Loucy (cell line): ENCODE measurements at regions not wholly inside any gene's neighbourhood (a gene's known extent, or its start where the extent isn't known, plus 50 kb on each side); places are given as distances from the start of the nearest gene placed in this dataset.

ENCODE experiments used
- H2AFZ ChIP-seq: fragments of 200-600 bp; sonication (generic); 2 replicates; pipeline ENCODE4 v1.6.0; 2016; ENCODE audit warnings: antibody characterized with exemption, mild to moderate bottlenecking, low read length, moderate library complexity
- H3F3A ChIP-seq: fragments of 200-600 bp; 2 replicates; pipeline ENCODE4 v1.6.0; 2016; ENCODE audit warnings: antibody characterized with exemption, low read depth, mild to moderate bottlenecking
- H3K27me3 ChIP-seq: fragments of 200-600 bp; sonication (generic); 2 replicates; pipeline ENCODE4 v1.6.1; 2014; ENCODE audit warnings: low read length, mild to moderate bottlenecking; ENCODE audit not compliant: insufficient read depth, poor library complexity, severe bottlenecking
- H3K36me3 ChIP-seq: fragments of 200-600 bp; sonication (generic); 2 replicates; pipeline ENCODE4 v1.6.1; 2016; ENCODE audit warnings: low read length; ENCODE audit not compliant: insufficient read depth
- H3K4me1 ChIP-seq: fragments of 200-600 bp; sonication (generic); 2 replicates; pipeline ENCODE4 v1.5.1; 2014; ENCODE audit warnings: low read length, mild to moderate bottlenecking; ENCODE audit not compliant: insufficient read depth, poor library complexity, severe bottlenecking
- H3K4me2 ChIP-seq: fragments of 200-600 bp; sonication (generic); 2 replicates; pipeline ENCODE4 v1.6.0; 2014; ENCODE audit warnings: antibody characterized with exemption, low read length, low read depth, mild to moderate bottlenecking; ENCODE audit not compliant: poor library complexity, severe bottlenecking
- H3K4me3 ChIP-seq: fragments of 200-600 bp; sonication (generic); 2 replicates; pipeline ENCODE4 v1.5.1; 2014; ENCODE audit warnings: low read length, mild to moderate bottlenecking, mixed read lengths; ENCODE audit not compliant: poor library complexity, severe bottlenecking
- H3K79me2 ChIP-seq: fragments of 200-600 bp; sonication (generic); 2 replicates; pipeline ENCODE4 v1.6.1; 2014; ENCODE audit warnings: low read length; ENCODE audit not compliant: insufficient read depth
- H3K9ac ChIP-seq: fragments of 200-600 bp; sonication (generic); 2 replicates; pipeline ENCODE4 v1.6.0; 2014; ENCODE audit warnings: mild to moderate bottlenecking, low read depth, low read length, moderate library complexity; ENCODE audit not compliant: poor library complexity, severe bottlenecking
- H3K9me2 ChIP-seq: fragments of 200-600 bp; sonication (generic); replicated peaks from 2 replicates; pipeline ENCODE4 v1.6.1; 2016; ENCODE audit warnings: low read depth, low read length, mixed read lengths
- H3K9me3 ChIP-seq: fragments of 200-600 bp; sonication (generic); 2 replicates; pipeline ENCODE4 v1.6.1; 2014; ENCODE audit warnings: mild to moderate bottlenecking, antibody characterized with exemption, low read length, low read depth; ENCODE audit not compliant: insufficient read depth
- H4K20me1 ChIP-seq: fragments of 200-600 bp; sonication (generic); 2 replicates; pipeline ENCODE4 v1.6.0; 2014; ENCODE audit warnings: antibody characterized with exemption, low read length, mild to moderate bottlenecking; ENCODE audit not compliant: insufficient read depth, poor library complexity, severe bottlenecking
- EZH2phosphoT487 ChIP-seq: fragments of 200-600 bp; IDR thresholded peaks from 2 replicates; pipeline ENCODE4 v1.6.1; 2018; ENCODE audit warnings: antibody characterized with exemption, mild to moderate bottlenecking, moderate library complexity, borderline replicate concordance
- TF ChIP-seq, protein P1 (sequence below): fragments of 200-600 bp; sonication (generic); conservative IDR thresholded peaks from 2 replicates; pipeline ENCODE4 v1.5.1; 2014; ENCODE audit warnings: mild to moderate bottlenecking, antibody characterized with exemption, low read length

DNA sequence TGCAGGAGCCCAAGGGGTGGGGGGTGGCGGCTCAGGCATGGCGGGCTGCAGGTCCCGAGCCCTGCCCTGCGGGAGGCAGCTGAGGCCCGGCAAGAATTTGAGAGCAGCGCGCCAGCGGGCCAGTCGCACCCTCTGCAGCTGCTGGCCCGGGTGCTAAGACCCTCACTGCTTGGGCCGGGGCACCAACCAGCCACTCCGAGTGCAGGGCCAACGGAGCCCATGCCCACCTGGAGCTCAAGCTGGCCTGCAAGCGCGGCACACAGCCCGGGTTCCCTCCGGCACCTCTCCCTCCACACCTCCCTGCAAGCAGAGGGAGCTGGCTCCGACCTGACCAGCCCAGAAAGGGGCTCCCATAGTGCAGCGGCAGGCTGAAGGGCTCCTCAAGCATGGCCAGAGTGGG is 758.2 kb upstream of the INTU start:
- no peaks in the 10 kb centered on the region for H3K79me2 ChIP-seq
- no peak overlapping the region for H3K9ac ChIP-seq
- no peaks in the 10 kb centered on the region for H3K9me3 ChIP-seq
- no peak overlapping the region for H2AFZ ChIP-seq
- H3K4me2 ChIP-seq, result no peak overlapping the region
- H3K36me3 ChIP-seq, result no peaks in the 10 kb centered on the region
- no peak for TF ChIP-seq EZH2phosphoT487
- TF ChIP-seq, protein P1, sequence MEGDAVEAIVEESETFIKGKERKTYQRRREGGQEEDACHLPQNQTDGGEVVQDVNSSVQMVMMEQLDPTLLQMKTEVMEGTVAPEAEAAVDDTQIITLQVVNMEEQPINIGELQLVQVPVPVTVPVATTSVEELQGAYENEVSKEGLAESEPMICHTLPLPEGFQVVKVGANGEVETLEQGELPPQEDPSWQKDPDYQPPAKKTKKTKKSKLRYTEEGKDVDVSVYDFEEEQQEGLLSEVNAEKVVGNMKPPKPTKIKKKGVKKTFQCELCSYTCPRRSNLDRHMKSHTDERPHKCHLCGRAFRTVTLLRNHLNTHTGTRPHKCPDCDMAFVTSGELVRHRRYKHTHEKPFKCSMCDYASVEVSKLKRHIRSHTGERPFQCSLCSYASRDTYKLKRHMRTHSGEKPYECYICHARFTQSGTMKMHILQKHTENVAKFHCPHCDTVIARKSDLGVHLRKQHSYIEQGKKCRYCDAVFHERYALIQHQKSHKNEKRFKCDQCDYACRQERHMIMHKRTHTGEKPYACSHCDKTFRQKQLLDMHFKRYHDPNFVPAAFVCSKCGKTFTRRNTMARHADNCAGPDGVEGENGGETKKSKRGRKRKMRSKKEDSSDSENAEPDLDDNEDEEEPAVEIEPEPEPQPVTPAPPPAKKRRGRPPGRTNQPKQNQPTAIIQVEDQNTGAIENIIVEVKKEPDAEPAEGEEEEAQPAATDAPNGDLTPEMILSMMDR, result no peak
- H3K27me3 ChIP-seq, result no peaks in the 10 kb centered on the region
- no peaks in the 10 kb centered on the region for H4K20me1 ChIP-seq
- H3K4me1 ChIP-seq, result no peaks in the 10 kb centered on the region
- no peaks in the 10 kb centered on the region for H3K9me2 ChIP-seq
- no peak overlapping the region for H3K4me3 ChIP-seq
- H3F3A ChIP-seq, result no peaks in the 10 kb centered on the region

DNA sequence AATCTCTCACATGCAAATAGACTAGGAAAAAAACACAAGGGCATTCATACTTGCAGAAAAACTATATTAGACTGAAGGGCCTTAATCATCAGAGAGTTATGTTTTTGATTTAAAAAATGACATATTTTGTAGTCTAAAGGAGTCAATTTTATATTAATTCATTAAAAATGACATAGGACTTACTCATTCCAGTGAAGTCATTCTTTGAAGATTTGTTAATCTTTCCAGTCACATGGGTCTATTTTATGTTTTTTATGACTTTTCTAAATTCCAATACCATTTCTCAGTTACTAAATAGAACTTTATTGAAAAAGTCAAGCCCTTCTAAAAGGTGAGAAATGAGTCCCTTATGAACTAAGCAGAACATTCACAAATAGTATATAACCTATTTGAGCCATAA is 743.8 kb upstream of the INTU start:
- Histone ChIP-seq H3K9me3 (no peaks in the 10 kb centered on the region), H3F3A (no peaks in the 10 kb centered on the region), H3K4me2 (no peak overlapping the region), H3K9ac (no peak overlapping the region), H2AFZ (no peak overlapping the region), H3K4me1 (no peaks in the 10 kb centered on the region), H3K79me2 (no peaks in the 10 kb centered on the region), H4K20me1 (no peaks in the 10 kb centered on the region), H3K27me3 (no peaks in the 10 kb centered on the region), H3K36me3 (no peaks in the 10 kb centered on the region), H3K4me3 (no peak overlapping the region), H3K9me2 (no peaks in the 10 kb centered on the region)
- TF ChIP-seq, protein P1, result no peak
- no peak for TF ChIP-seq EZH2phosphoT487

DNA sequence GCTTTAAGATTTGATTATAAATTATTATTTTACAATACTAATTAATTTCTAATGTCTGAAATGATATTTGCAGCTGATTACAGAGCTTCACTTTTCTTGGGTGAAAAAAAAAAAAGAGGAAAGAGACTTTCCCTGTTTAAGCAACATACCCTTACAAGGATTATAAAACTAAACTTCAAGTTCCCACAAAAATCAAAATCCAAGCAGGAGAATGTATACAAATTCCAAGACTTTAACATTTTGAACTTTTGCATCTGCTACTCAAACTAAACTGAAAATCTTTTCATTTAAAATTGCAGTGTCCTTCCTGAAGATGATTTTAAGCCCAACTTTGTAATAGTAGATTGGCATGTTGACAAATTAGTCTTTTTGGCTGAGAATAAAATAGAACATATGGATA is 742.4 kb upstream of the INTU start:
- Histone ChIP-seq H3K4me3 (no peak overlapping the region), H3K4me1 (no peaks in the 10 kb centered on the region), H3F3A (no peaks in the 10 kb centered on the region), H4K20me1 (no peaks in the 10 kb centered on the region), H3K27me3 (no peaks in the 10 kb centered on the region), H3K9me3 (no peaks in the 10 kb centered on the region), H3K9me2 (no peaks in the 10 kb centered on the region), H3K4me2 (no peak overlapping the region), H3K79me2 (no peaks in the 10 kb centered on the region), H2AFZ (no peak overlapping the region), H3K9ac (no peak overlapping the region), H3K36me3 (no peaks in the 10 kb centered on the region)
- TF ChIP-seq EZH2phosphoT487, result no peak
- TF ChIP-seq, protein P1, result no peak
